Stimulated activated CD4-positive, alpha-beta T cell treated with anti-CD3 and anti-CD28 coated beads, Interleukin-12 subunit alpha, Interleukin-12 subunit beta, amount 100 ng/mL, for 48 hours (primary cell): ENCODE measurements at regions not wholly inside any gene's neighbourhood (a gene's known extent, or its start where the extent isn't known, plus 50 kb on each side); places are given as distances from the start of the nearest gene placed in this dataset.

Experiments
- DNase-seq, 3 donors: peaks; one replicate each; pipeline ENCODE4 v3.0.0-alpha.2; 2020; ENCODE audit warnings: low read depth in 2 of 3, low spot score in 1 of 3

- DNase-seq: no peak
Observed at GRCh38 chr3:5270666-5271371, 83.3 kb downstream of the EDEM1 start.

GRCh38 chr3:5271372-5271683, 83.8 kb downstream of the EDEM1 start:
- DNase-seq: no peak

- no peak for DNase-seq
Observed at GRCh38 chr3:5272387-5272786, 84.9 kb downstream of the EDEM1 start.

GRCh38 chr3:5274091-5274490, 86.6 kb downstream of the EDEM1 start:
- DNase-seq: no peak

GRCh38 chr3:5275529-5275928, 88.0 kb downstream of the EDEM1 start:
- DNase-seq: no peak

GRCh38 chr3:5276934-5277333, 89.4 kb downstream of the EDEM1 start:
- DNase-seq: no peak

- no peak for DNase-seq
Observed at GRCh38 chr3:5277612-5278236, 90.2 kb downstream of the EDEM1 start.

GRCh38 chr3:5278666-5279065, 91.2 kb downstream of the EDEM1 start:
- no peak for DNase-seq

GRCh38 chr3:5282703-5283102, 95.2 kb downstream of the EDEM1 start:
- DNase-seq: no peak

GRCh38 chr3:5285439-5285838, 97.9 kb downstream of the EDEM1 start:
- no peak for DNase-seq

- DNase-seq: no peak
Observed at GRCh38 chr3:5290915-5291314, 103.4 kb downstream of the EDEM1 start.

GRCh38 chr3:5292512-5292911, 105.0 kb downstream of the EDEM1 start:
- no peak for DNase-seq

GRCh38 chr3:5293207-5293606, 105.7 kb downstream of the EDEM1 start:
- no peak for DNase-seq

- no peak for DNase-seq
Observed at GRCh38 chr3:5294356-5294755, 106.8 kb downstream of the EDEM1 start.

GRCh38 chr3:5295191-5295690, 107.7 kb downstream of the EDEM1 start:
- no peak for DNase-seq

- no peak for DNase-seq
Observed at GRCh38 chr3:5296362-5296761, 108.9 kb downstream of the EDEM1 start.

- no peak for DNase-seq
Observed at GRCh38 chr3:5297895-5298294, 110.4 kb downstream of the EDEM1 start.

GRCh38 chr3:5298453-5298852, 110.9 kb downstream of the EDEM1 start:
- DNase-seq: no peak

GRCh38 chr3:5299161-5299560, 111.7 kb downstream of the EDEM1 start:
- no peak for DNase-seq

GRCh38 chr3:5300638-5301037, 113.1 kb downstream of the EDEM1 start:
- no peak for DNase-seq

- no peak for DNase-seq
Observed at GRCh38 chr3:5301651-5302297, 114.3 kb downstream of the EDEM1 start.

GRCh38 chr3:5302661-5303060, 115.2 kb downstream of the EDEM1 start:
- no peak for DNase-seq

GRCh38 chr3:5304188-5304587, 116.7 kb downstream of the EDEM1 start:
- DNase-seq: no peak
